ENCODE measurements at regions not wholly inside any gene's neighbourhood (a gene's known extent, or its start where the extent isn't known, plus 50 kb on each side); places are given as distances from the start of the nearest gene placed in this dataset.

GRCh38 chr9:108599571-108599970 lies 256.2 kb downstream of the ACTL7B start:
- DNase-seq, result no peak

DNA sequence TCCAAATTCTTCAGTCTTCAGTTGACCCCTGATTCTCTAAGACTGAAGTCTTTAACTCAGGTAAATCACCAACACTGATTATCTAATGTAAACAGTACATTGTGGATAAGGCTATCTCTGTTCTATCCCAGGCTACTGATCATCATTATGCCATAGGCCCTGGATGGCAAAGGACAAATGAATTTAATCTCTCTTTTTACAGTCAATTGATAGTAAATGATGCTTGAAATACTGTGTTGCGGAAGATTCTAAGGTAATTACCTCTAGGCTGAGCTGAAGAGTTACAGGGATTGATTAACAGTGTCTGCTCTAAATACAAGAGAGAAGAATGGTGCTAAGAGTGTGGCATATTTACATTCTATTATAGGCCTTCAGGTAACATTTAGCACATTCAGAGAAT lies 264.7 kb downstream of the ACTL7B start:
- DNase-seq, result no peak

DNA sequence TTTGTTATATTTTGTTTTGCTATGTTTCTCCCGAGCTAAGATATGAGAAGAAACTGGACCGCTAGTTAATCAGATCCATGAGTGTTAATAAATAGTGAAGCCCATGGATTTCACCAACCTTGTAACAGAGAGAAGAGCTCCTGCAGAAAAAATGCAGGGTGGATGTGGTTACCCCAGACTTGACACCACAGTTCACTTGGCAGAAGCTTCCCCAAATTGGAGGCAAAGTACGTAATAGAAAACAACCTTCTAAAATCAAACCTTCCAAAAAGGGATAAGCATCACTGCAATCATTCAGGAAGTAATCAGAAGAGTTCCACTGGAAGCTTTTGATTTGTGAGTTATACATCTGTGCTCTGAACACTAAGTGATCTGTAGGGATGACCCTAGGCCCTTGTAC lies 267.5 kb downstream of the ACTL7B start:
- DNase-seq, result no peak

- no peak for DNase-seq
These were observed 269.2 kb downstream of the ACTL7B start for GRCh38 chr9:108586471-108587139.

GRCh38 chr9:108584860-108585259 lies 270.9 kb downstream of the ACTL7B start:
- no peak for DNase-seq

GRCh38 chr9:108582726-108583125 lies 273.1 kb downstream of the ACTL7B start:
- no peak for DNase-seq

DNA sequence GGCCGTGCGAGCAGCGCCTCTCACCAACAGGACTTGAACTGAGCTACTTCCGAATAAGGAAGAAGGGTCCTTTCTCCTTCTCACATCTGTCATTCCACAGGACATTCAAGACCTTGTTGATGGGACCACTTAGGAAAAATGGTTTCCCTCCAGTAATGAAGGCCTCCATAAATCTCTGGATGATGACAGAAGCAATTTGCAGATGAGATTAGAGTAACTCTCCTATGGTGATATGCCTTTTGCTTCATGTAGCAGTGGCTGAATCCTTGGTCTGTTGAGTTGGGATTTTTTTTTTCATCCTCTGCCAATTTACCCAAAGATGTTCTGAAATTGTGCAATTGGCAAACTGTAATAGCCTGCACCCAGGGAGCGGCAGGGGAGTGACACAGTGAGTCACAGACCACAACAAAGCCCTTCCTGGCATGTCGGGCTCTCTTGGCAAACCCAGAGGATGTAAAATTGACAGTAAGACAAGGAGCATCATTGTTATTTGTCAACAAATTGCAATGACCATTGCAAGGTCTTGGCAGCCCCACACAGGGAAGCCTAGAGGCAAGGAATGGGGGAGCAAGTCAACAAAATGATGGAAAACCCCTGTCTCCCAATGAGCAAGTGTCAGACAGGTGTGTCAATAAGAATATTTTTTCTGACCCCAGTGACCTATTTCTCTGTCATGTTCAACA lies 275.9 kb downstream of the ACTL7B start:
- DNase-seq, result no peak

- no peak for DNase-seq
These were observed 280.5 kb downstream of the ACTL7B start for GRCh38 chr9:108575276-108575675.

GRCh38 chr9:108569624-108570023 lies 286.2 kb downstream of the ACTL7B start:
- no peak for DNase-seq

GRCh38 chr9:108568093-108568492 lies 287.7 kb downstream of the ACTL7B start:
- DNase-seq, result no peak

DNA sequence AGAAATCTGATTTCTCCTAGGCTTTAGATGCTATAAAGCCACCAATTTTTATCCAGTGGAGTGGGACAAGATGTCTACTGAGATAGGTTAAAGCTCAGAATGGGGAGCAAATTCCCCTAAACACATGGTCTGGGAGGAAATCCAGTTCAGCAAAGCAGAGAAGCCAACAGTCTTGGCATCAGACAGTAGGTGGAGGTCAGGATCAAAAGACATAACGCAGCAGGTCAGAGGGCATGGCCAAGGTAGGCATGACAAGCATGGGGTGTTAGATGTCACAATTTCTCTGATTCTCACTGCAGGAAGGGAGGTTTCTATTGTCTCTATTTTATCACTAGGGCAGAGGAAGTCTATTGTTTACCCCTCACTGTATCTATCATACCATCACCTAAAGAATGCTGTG lies 288.2 kb downstream of the ACTL7B start:
- DNase-seq, result no peak

- DNase-seq, result no peak
These were observed 290.0 kb downstream of the ACTL7B start for GRCh38 chr9:108565651-108566378.

DNA sequence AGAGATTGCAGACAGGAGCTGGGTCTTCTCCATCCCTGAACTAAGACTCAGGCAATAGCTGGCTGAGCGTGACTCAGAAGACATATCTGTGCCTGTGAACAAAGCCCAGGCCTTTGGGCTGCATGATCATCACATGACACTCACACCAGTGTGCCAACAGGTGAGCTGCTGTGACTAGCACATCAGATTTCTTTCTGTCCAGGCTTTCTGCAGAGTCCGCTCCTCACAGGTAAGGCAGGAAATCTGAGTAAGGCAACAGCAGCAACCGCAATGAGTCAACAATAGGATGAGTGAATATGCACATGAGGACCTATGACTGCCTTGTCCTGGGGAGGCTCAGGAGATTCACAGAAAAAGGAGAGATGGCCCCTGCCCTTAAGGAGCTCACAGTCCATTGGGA lies 293.6 kb downstream of the ACTL7B start:
- no peak for DNase-seq

DNA sequence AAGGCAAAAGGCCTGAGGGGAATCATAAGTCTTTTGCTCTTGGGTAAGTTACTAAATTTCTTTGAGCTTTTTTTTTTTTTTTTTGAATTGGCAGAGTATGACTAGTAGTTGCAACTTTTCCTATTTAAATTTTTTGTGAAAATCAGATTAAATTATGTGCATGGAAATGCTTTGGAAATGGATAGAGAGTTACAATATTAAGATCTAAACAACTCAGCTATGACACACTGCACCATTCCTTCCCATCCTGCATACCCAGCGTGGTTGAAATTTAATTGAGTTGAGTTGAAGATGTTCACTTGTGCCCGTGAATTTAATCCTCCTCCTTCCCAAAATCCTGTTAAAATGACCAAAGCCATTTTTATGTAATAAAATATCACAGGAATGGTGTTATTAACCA lies 296.4 kb downstream of the ACTL7B start:
- DNase-seq, result no peak

DNA sequence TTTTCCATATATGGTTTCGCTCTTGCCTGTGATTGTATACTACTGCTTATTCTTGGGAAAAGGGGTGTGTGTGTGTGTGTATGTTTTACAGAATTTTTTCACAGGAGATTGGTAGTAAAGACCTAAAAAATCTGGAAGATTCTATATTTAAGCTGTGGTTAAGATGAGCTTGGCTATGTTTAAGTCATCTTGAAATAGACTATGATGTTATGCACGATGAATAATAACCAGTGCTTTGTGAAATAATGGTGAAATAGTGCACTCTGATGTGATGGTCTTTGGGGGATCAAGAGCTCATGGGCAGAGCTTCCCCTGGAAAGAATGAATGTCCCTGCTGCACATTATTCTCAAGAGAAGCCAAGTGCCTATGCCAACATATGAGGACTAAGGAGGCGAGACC lies 301.0 kb downstream of the ACTL7B start:
- DNase-seq, result no peak

DNA sequence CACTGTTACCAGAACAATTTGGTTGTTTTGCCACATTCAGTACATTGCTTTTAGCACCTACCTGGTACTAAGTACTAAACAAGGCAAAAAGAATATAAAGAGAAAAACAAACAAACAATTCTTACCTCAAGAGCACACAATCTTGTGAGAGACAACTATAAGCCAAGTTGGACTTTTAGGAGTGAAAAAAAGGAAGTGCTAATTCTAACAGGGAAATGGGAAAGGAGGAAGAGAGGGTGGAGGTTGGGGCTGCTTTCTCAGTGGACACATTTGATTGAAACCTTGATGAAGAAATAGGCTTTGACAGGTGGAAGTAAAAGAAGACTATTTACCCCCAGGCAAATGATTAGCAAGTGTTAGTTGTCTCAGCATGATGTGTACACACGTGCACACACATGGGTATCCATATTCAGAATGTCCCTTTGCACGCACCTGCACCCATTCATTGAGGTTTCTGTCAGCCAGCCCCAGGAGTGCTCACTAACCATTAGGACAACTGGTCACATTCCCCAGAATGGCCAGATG lies 302.6 kb downstream of the ACTL7B start:
- DNase-seq, result no peak

DNA sequence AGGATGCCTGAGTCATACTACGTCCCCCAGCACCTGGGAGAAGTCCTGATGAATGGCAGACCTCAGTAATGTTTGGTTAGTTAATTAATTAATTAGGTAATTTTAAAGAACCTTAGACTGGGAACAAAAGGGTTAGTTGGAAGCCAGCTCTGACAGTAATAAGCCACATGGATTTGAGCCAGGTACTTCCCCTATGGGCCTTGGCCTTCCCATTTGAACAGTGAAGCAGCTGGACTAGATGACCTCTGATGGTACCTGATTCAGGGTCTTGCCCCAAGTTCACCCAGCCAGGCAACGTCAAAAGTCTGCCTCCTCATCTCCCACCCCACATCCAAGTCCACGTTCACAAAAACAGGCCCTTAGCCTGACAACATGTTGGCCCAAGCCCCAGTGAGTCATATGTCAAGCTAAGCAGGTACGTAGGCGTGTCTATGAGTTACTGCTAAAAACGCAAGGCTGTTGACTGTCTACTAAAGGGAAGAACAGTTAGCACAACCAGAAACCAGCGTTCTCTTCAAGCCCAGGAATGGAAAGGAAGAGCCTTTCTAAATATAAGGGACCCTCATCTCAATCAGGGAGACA lies 303.2 kb downstream of the ACTL7B start:
- no peak for DNase-seq

DNA sequence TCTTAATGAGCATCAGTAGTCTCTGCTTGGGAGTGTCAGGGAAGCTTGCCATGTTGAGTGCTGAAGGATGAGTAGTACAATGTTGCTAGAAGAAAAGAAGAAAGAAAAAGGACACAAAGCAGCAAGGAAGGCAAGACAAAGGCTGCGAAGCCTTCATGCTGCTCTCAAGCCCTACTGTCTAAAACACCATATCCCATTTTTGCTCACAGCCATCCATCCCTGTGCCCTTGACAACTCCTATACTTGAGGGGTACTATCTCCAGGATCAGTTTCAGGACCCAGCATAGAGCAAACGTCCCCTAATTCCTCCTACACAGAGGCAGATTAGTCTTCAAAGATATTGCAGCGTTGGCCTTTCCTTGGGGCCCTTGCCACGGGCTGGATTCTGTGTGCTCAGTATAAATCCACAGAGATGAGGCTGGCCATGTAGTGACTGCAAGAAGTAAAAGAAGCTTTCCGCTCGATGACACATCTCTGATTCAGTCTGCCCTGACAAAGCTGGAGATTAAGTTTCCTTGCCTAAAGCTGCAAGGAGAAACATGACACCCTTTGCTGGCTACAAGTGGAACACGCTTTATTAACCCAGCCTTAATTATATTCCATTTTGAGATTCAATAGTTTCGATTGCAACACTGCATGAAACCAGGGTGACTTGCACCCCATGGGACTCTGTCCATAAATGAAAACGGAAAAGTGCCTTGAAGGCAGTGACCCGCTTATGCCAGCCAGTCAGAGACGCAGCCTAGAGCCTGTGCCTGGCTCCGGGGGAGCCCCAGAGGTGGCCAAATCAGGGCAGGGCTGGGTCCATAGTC lies 304.6 kb downstream of the ACTL7B start:
- no peak for DNase-seq

DNA sequence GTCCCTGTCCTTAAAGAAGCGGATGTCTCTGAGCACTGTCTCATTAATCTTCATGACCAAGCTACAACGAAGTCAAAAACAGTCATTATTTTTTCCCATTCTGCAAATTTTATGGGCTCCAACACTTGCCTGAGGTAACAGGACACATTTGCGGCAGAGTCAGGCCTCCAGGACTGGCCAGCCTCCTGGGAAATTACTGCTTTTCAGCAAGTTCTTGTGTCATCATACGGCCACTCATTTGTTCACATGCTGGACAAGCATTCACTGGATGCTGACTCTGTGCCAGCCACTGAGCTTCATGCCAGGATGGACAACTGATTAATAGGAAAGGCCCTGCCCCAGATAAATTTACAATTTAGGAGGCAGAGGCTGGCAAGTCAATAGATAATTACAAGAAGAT lies 305.7 kb downstream of the ACTL7B start:
- DNase-seq, result no peak

GRCh38 chr9:108549184-108549583 lies 306.6 kb downstream of the ACTL7B start:
- DNase-seq, result no peak

GRCh38 chr9:108547411-108548135 lies 308.2 kb downstream of the ACTL7B start:
- DNase-seq, result no peak

GRCh38 chr9:108546215-108546614 lies 309.6 kb downstream of the ACTL7B start:
- no peak for DNase-seq

Measured in NCI-H2227 treated with DMSO at 0.1 percent for 48 hours (cell line).